OCI-LY7 (cell line): ENCODE measurements at regions not wholly inside any gene's neighbourhood (a gene's known extent, or its start where the extent isn't known, plus 50 kb on each side); places are given as distances from the start of the nearest gene placed in this dataset.

Experiments used
- BruUV-seq: library from RNA; stranded (reverse); fragments of 400-500 nt; replicated peaks from 2 replicates; lab custom pipeline; 2021; lab: Mats Ljungman, UMichigan
- CTCF ChIA-PET: fragments of 300-600 bp; sonication (Branson Sonifier 250); formaldehyde crosslinking; loops from one replicate; lab custom pipeline; 2022; ENCODE audit warnings: antibody characterized with exemption; ENCODE audit not compliant: unreplicated experiment; lab: Charles Lee
- POLR2A ChIA-PET: fragments of 300-600 bp; sonication (Branson Sonifier 250); formaldehyde crosslinking; loops from one replicate; lab custom pipeline; 2022; ENCODE audit warnings: antibody characterized with exemption; lab: Charles Lee
- DNase-seq: peaks from one replicate; pipeline ENCODE4 v3.0.0-alpha.2; 2015; ENCODE audit warnings: low spot score
- H2AFZ ChIP-seq: fragments of 200-600 bp; sonication (generic), shearing (Covaris generic); 2 replicates; pipeline ENCODE4 v1.6.1; 2014; ENCODE audit warnings: mild to moderate bottlenecking, antibody characterized with exemption, low read length, moderate library complexity
- H3K27ac ChIP-seq: fragments of 200-600 bp; sonication (generic); 2 replicates; pipeline ENCODE4 v1.5.1; 2014; ENCODE audit warnings: mixed run types, low read depth, mild to moderate bottlenecking, moderate library complexity, low read length, inconsistent platforms; ENCODE audit not compliant: poor library complexity, severe bottlenecking
- H3K36me3 ChIP-seq: fragments of 200-600 bp; sonication (generic); 2 replicates; pipeline ENCODE4 v1.6.1; 2014; ENCODE audit warnings: mild to moderate bottlenecking, antibody characterized with exemption, low read length, moderate library complexity, mixed read lengths; ENCODE audit not compliant: insufficient read depth
- H3K4me1 ChIP-seq: fragments of 200-600 bp; sonication (generic); 2 replicates; pipeline ENCODE4 v1.5.1; 2014; ENCODE audit warnings: mild to moderate bottlenecking, low read length; ENCODE audit not compliant: insufficient read depth, poor library complexity, severe bottlenecking
- H3K4me2 ChIP-seq: fragments of 200-600 bp; sonication (generic); 2 replicates; pipeline ENCODE4 v1.6.1; 2014; ENCODE audit warnings: mild to moderate bottlenecking, low read length
- H3K4me3 ChIP-seq: fragments of 200-600 bp; sonication (generic); 2 replicates; pipeline ENCODE4 v1.5.1; 2014; ENCODE audit warnings: mild to moderate bottlenecking, low read depth, low read length; ENCODE audit not compliant: poor library complexity, severe bottlenecking
- H3K79me2 ChIP-seq: fragments of 200-600 bp; sonication (generic); 2 replicates; pipeline ENCODE4 v1.6.1; 2016; ENCODE audit warnings: low read depth, mild to moderate bottlenecking, low read length, moderate library complexity, mixed read lengths; ENCODE audit not compliant: insufficient read depth
- H3K9me2 ChIP-seq: fragments of 200-600 bp; sonication (generic); 2 replicates; pipeline ENCODE4 v1.6.1; 2016; ENCODE audit warnings: mild to moderate bottlenecking, low read length, mixed read lengths; ENCODE audit not compliant: insufficient read depth
- H3K9me3 ChIP-seq: fragments of 200-600 bp; sonication (generic); 2 replicates; pipeline ENCODE4 v1.6.1; 2014; ENCODE audit warnings: mild to moderate bottlenecking, mixed run types, low read length, mixed read lengths
- H4K20me1 ChIP-seq: fragments of 200-600 bp; sonication (generic); 2 replicates; pipeline ENCODE4 v1.6.1; 2014; ENCODE audit warnings: mild to moderate bottlenecking, antibody characterized with exemption, low read length, moderate library complexity, mixed read lengths; ENCODE audit not compliant: insufficient read depth
- CTCF ChIP-seq: fragments of 200-600 bp; sonication (generic); conservative IDR thresholded peaks from 2 replicates; pipeline ENCODE4 v1.5.1; 2014; ENCODE audit warnings: mild to moderate bottlenecking, antibody characterized with exemption, low read length, moderate library complexity, mixed read lengths
- EZH2phosphoT487 ChIP-seq: fragments of 200-600 bp; sonication (generic); IDR thresholded peaks from 2 replicates; pipeline ENCODE4 v1.6.1; 2018; ENCODE audit warnings: low read depth, borderline replicate concordance, mild to moderate bottlenecking, mixed run types, antibody characterized with exemption, low read length, moderate library complexity, mixed read lengths
- intact Hi-C: fragments of 100-400 bp; cut with micrococcal nuclease; formaldehyde crosslinking; loops from one replicate; pipeline ENCODE4 v1.10.0; 2022; ENCODE audit not compliant: unreplicated experiment

GRCh38 chr10:128660726-128661125 is 534.5 kb upstream of the MKI67 start:
- H3K4me2 ChIP-seq = no peak overlapping the region
- H4K20me1 ChIP-seq = no peaks in the 10 kb centered on the region
- H3K27ac ChIP-seq = no peak overlapping the region
- POLR2A ChIA-PET = no interaction called here
- no peaks in the 10 kb centered on the region for H3K4me1 ChIP-seq
- CTCF ChIA-PET = no interaction called here
- TF ChIP-seq CTCF = 0 out of 2 replicates have a peak, but pooled peaks have one; percentile 16
- TF ChIP-seq EZH2phosphoT487 = no peak
- H3K36me3 ChIP-seq = no peaks in the 10 kb centered on the region
- BruUV-seq = no TSS peak
- H3K4me3 ChIP-seq = no peak overlapping the region
- DNase-seq = no peak
- no peaks in the 10 kb centered on the region for H3K9me2 ChIP-seq
- intact Hi-C loops = no loop called here
- H3K9me3 ChIP-seq = no peaks in the 10 kb centered on the region
- H2AFZ ChIP-seq = no peak overlapping the region
- H3K79me2 ChIP-seq = no peaks in the 10 kb centered on the region

GRCh38 chr10:128661404-128662197 is 535.4 kb upstream of the MKI67 start:
- H4K20me1 ChIP-seq = no peaks in the 10 kb centered on the region

More at GRCh38 chr10:128661404-128662197, 535.4 kb upstream of the MKI67 start:
- H3K36me3 ChIP-seq = no peaks in the 10 kb centered on the region
- TF ChIP-seq EZH2phosphoT487 (no peak), CTCF (no peak)
- POLR2A ChIA-PET = no interaction called here
- CTCF ChIA-PET = no interaction called here
- no peaks in the 10 kb centered on the region for H3K79me2 ChIP-seq
- no peaks in the 10 kb centered on the region for H3K4me1 ChIP-seq
- H3K27ac ChIP-seq = no peak overlapping the region
- BruUV-seq = no TSS peak
- H2AFZ ChIP-seq = no peak overlapping the region
- no peaks in the 10 kb centered on the region for H3K9me3 ChIP-seq
- no peak overlapping the region for H3K4me2 ChIP-seq
- intact Hi-C loops = no loop called here
- H3K9me2 ChIP-seq = no peaks in the 10 kb centered on the region
- no peak overlapping the region for H3K4me3 ChIP-seq
- DNase-seq = no peak
